H1 (cell line): ENCODE measurements at regions not wholly inside any gene's neighbourhood (a gene's known extent, or its start where the extent isn't known, plus 50 kb on each side); places are given as distances from the start of the nearest gene placed in this dataset.
"Not testable (repeated sequence)": the region's sequence is repeated elsewhere in the genome, so short reads cannot be mapped to it uniquely, and the experiment has no call there.

Source experiments
- CTCF ChIA-PET: fragments of 300-600 bp; sonication (Branson Sonifier 250); formaldehyde crosslinking; loops from one replicate; lab custom pipeline; 2021; ENCODE audit not compliant: partially characterized antibody; lab: Charles Lee
- POLR2A ChIA-PET: fragments of 300-600 bp; sonication (Branson Sonifier 250); formaldehyde crosslinking; loops from one replicate; lab custom pipeline; 2021; ENCODE audit warnings: inconsistent platforms; ENCODE audit not compliant: partially characterized antibody; lab: Charles Lee
- DNase-seq, 2 experiments: peaks; one replicate each; pipeline versions ENCODE4 v3.0.0 to v3.0.0-alpha.2; 2010 to 2022; ENCODE audit warnings: low spot score in 2 of 2, low read depth in 1 of 2, mixed read lengths in 1 of 2
- FAIRE-seq: peaks from 2 replicates; lab custom pipeline; 2011; peaks lifted over from hg19 to GRCh38; lab: Jason Lieb, UNC
- H2AFZ ChIP-seq: 2 replicates; pipeline ENCODE4 v1.8.1; 2012; ENCODE audit warnings: low read length, inconsistent platforms
- H2AK5ac ChIP-seq: 2 replicates; pipeline ENCODE4 v1.6.1; 2013; ENCODE audit warnings: low read depth, low read length
- H2BK120ac ChIP-seq: replicated peaks from 2 replicates; pipeline ENCODE3; 2013; ENCODE audit warnings: low read depth, low read length, inconsistent platforms
- H2BK12ac ChIP-seq: 2 replicates; pipeline ENCODE4 v1.6.1; 2013; ENCODE audit warnings: low read depth, low read length
- H2BK15ac ChIP-seq: 2 replicates; pipeline ENCODE4 v1.6.1; 2013; ENCODE audit warnings: low read length
- H2BK20ac ChIP-seq: 2 replicates; pipeline ENCODE4 v1.6.1; 2013; ENCODE audit warnings: low read length
- H2BK5ac ChIP-seq: 2 replicates; pipeline ENCODE4 v1.6.1; 2013; ENCODE audit warnings: low read depth, low read length
- H3K14ac ChIP-seq: 2 replicates; pipeline ENCODE4 v1.6.1; 2013; ENCODE audit warnings: inconsistent platforms; ENCODE audit not compliant: insufficient read length
- H3K18ac ChIP-seq: 2 replicates; pipeline ENCODE4 v1.6.1; 2013; ENCODE audit warnings: low read length; ENCODE audit errors: extremely low read depth
- H3K23ac ChIP-seq: 2 replicates; pipeline ENCODE4 v1.6.1; 2013; ENCODE audit warnings: inconsistent platforms; ENCODE audit not compliant: insufficient read length
- H3K23me2 ChIP-seq: 2 replicates; pipeline ENCODE4 v1.6.1; 2013; ENCODE audit warnings: low read depth, low read length
- H3K27ac ChIP-seq: 2 replicates; pipeline ENCODE4 v1.6.1; 2011; ENCODE audit warnings: low read depth, low read length, inconsistent platforms
- H3K27me3 ChIP-seq, 4 experiments: replicated peaks in 1 of 4; 1 replicate in 1 of 4; 2 replicates in 3 of 4; pipeline versions ENCODE4 v1.6.1 to v1.8.1; 2011 to 2013; ENCODE audit warnings: low read length in 3 of 4, mild to moderate bottlenecking in 3 of 4, inconsistent platforms in 2 of 4, mixed read lengths in 2 of 4, moderate library complexity in 1 of 4; ENCODE audit not compliant: control insufficient read depth in 3 of 4, insufficient read depth in 3 of 4; ENCODE audit errors: extremely low read depth in 1 of 4
- H3K36me3 ChIP-seq, 4 experiments: 2 replicates each; pipeline versions ENCODE4 v1.6.1 to v1.8.1; 2011 to 2013; ENCODE audit warnings: mild to moderate bottlenecking in 4 of 4, low read length in 3 of 4, moderate library complexity in 2 of 4, control low read depth in 1 of 4, inconsistent platforms in 1 of 4; ENCODE audit not compliant: insufficient read depth in 4 of 4, control insufficient read depth in 2 of 4
- H3K4ac ChIP-seq: replicated peaks from 2 replicates; pipeline ENCODE3; 2013; ENCODE audit warnings: low read length, low read depth, mixed read lengths, inconsistent platforms; ENCODE audit not compliant: insufficient read length
- H3K4me1 ChIP-seq, 4 experiments: replicated peaks in 1 of 4; 1 replicate in 1 of 4; 2 replicates in 3 of 4; pipeline versions ENCODE4 v1.6.1 to v1.8.1; 2011 to 2013; ENCODE audit warnings: low read length in 3 of 4, inconsistent platforms in 2 of 4, mixed read lengths in 1 of 4; ENCODE audit not compliant: insufficient read depth in 4 of 4, control insufficient read depth in 3 of 4
- H3K4me2 ChIP-seq, 2 experiments: 2 replicates each; pipeline versions ENCODE4 v1.6.1 to v1.8.1; 2011 to 2013; ENCODE audit warnings: low read depth in 2 of 2, low read length in 2 of 2, control low read depth in 1 of 2, inconsistent platforms in 1 of 2, mild to moderate bottlenecking in 1 of 2; ENCODE audit not compliant: insufficient read depth in 1 of 2
- H3K4me3 ChIP-seq, 4 experiments: fragments of 200-600, 300-600 bp in 1 of 4; sonication (generic), shearing (Covaris generic), sonication (Bioruptor Twin) in 1 of 4; 2 replicates each; pipeline versions ENCODE4 v1.5.1 to v1.8.1; 2011 to 2016; ENCODE audit warnings: low read length in 4 of 4, low read depth in 3 of 4, control low read depth in 2 of 4, inconsistent platforms in 2 of 4, mild to moderate bottlenecking in 2 of 4, mixed read lengths in 1 of 4, moderate library complexity in 1 of 4; ENCODE audit not compliant: insufficient read depth in 2 of 4; ENCODE audit errors: extremely low read depth in 1 of 4
- H3K56ac ChIP-seq: replicated peaks from 2 replicates; pipeline ENCODE3; 2013; ENCODE audit warnings: low read depth, mild to moderate bottlenecking, mixed read lengths, low read length, inconsistent platforms; ENCODE audit not compliant: insufficient read length
- H3K79me1 ChIP-seq: 2 replicates; pipeline ENCODE4 v1.6.1; 2013; ENCODE audit warnings: low read depth, low read length, control low read depth
- H3K79me2 ChIP-seq, 2 experiments: 2 replicates each; pipeline versions ENCODE4 v1.6.1 to v1.8.1; 2012 to 2013; ENCODE audit warnings: low read length in 2 of 2, mild to moderate bottlenecking in 2 of 2, inconsistent platforms in 1 of 2; ENCODE audit not compliant: insufficient read depth in 2 of 2, control insufficient read depth in 1 of 2
- H3K9ac ChIP-seq, 4 experiments: replicated peaks in 1 of 4; 1 replicate in 1 of 4; 2 replicates in 3 of 4; pipeline versions ENCODE4 v1.6.1 to v1.8.1; 2011 to 2013; ENCODE audit warnings: low read depth in 3 of 4, low read length in 3 of 4, control low read depth in 2 of 4, mild to moderate bottlenecking in 2 of 4, moderate library complexity in 2 of 4, inconsistent platforms in 1 of 4; ENCODE audit errors: extremely low read depth in 1 of 4
- H3K9me3 ChIP-seq, 2 experiments: 2 replicates each; pipeline versions ENCODE4 v1.6.1 to v1.8.1; 2012 to 2013; ENCODE audit warnings: mild to moderate bottlenecking in 2 of 2, moderate library complexity in 2 of 2, control low read depth in 1 of 2, inconsistent platforms in 1 of 2, low read depth in 1 of 2, low read length in 1 of 2, mixed read lengths in 1 of 2; ENCODE audit not compliant: insufficient read depth in 2 of 2
- H4K20me1 ChIP-seq, 2 experiments: replicated peaks in 1 of 2; 2 replicates each; pipeline versions ENCODE3 to v1.8.1; 2011 to 2013; ENCODE audit warnings: inconsistent platforms in 2 of 2, low read length in 2 of 2, mild to moderate bottlenecking in 1 of 2; ENCODE audit not compliant: insufficient read depth in 2 of 2, control insufficient read depth in 1 of 2
- H4K5ac ChIP-seq: 2 replicates; pipeline ENCODE4 v1.6.1; 2013; ENCODE audit warnings: low read length, low read depth, mixed read lengths, inconsistent platforms; ENCODE audit not compliant: insufficient read length
- H4K8ac ChIP-seq: 2 replicates; pipeline ENCODE4 v1.8.0; 2013; ENCODE audit warnings: mild to moderate bottlenecking, moderate library complexity, low read length, inconsistent platforms; ENCODE audit not compliant: insufficient read depth; ENCODE audit errors: extremely low read depth
- H4K91ac ChIP-seq: replicated peaks from 2 replicates; pipeline ENCODE3; 2013; ENCODE audit warnings: low read length, mixed read lengths, inconsistent platforms; ENCODE audit not compliant: insufficient read length
- WGBS, 2 experiments: shearing (Covaris generic) in 1 of 2; methylation state at CpG; one replicate each; pipeline versions ENCODE4 v1.1.6 to v1.1.7; 2013 to 2015; ENCODE audit warnings: low lambda C conversion rate in 2 of 2, mixed read lengths in 2 of 2, inconsistent platforms in 1 of 2, low coverage in 1 of 2, missing lambda C conversion rate in 1 of 2; ENCODE audit not compliant: insufficient replicate concordance in 2 of 2, insufficient coverage in 1 of 2, insufficient read length in 1 of 2; ENCODE audit errors: extremely low coverage in 1 of 2, missing lambda C conversion rate in 1 of 2; 5-methylcytosine and 5-hydroxymethylcytosine counted together

GRCh38 chr10:42994909-42995308 lies 82.0 kb upstream of the RET start:
- CTCF ChIA-PET = interaction anchor here (1.1 kb wide), 1 partner anchor 11 kb away, joined by 3 read pairs; no protein-coding TSS in a partner anchor
- H3K4me2 ChIP-seq, H3K9me3 ChIP-seq, H3K23ac ChIP-seq, H4K5ac ChIP-seq, H4K8ac ChIP-seq, H3K27me3 ChIP-seq, H3K79me2 ChIP-seq, H2BK5ac ChIP-seq, H3K23me2 ChIP-seq, H4K20me1 ChIP-seq, H3K18ac ChIP-seq, H3K4me1 ChIP-seq, H3K36me3 ChIP-seq, H2BK20ac ChIP-seq, H4K91ac ChIP-seq, H2BK15ac ChIP-seq, H3K56ac ChIP-seq, H3K79me1 ChIP-seq, H3K4me3 ChIP-seq, H3K4ac ChIP-seq, H3K9ac ChIP-seq, H2AK5ac ChIP-seq, POLR2A ChIA-PET, H3K27ac ChIP-seq, H2BK120ac ChIP-seq, H2AFZ ChIP-seq, DNase-seq, H2BK12ac ChIP-seq, H3K14ac ChIP-seq: not testable (repeated sequence)
- 87% methylated on average over 1 of the region's 2 CpGs; no CpG with 5 or more reads in 1 of the 2 experiments for WGBS, 2 experiments
- peak; percentile 97 for FAIRE-seq
